GM12878 (cell line): ENCODE measurements at regions not wholly inside any gene's neighbourhood (a gene's known extent, or its start where the extent isn't known, plus 50 kb on each side); places are given as distances from the start of the nearest gene placed in this dataset.

Source experiments
- ATAC-seq: fragments of 200-7000 bp; cut with Tn5 transposase; 3 replicates; pipeline ENCODE4 v1.9.1; 2020; ENCODE audit warnings: mild to moderate bottlenecking, moderate library complexity
- BruUV-seq: library from RNA; stranded (reverse); fragments of 400-500 nt; replicated peaks from 2 replicates; lab custom pipeline; 2021; lab: Mats Ljungman, UMichigan
- CTCF ChIA-PET: fragments of 300-600 bp; sonication (Branson Sonifier 250); formaldehyde crosslinking; extraction: SDS; loops from one replicate; lab custom pipeline; 2021; ENCODE audit warnings: inconsistent platforms; lab: Yijun Ruan, JAX
- POLR2A ChIA-PET: fragments of 350-600 bp; formaldehyde crosslinking; extraction: SDS; loops from one replicate; lab custom pipeline; 2021; ENCODE audit warnings: inconsistent platforms; lab: Charles Lee
- RAD21 ChIA-PET: fragments of 300-600 bp; sonication (Branson Sonifier 250); formaldehyde crosslinking; loops from one replicate; lab custom pipeline; 2023; ENCODE audit warnings: antibody characterized with exemption; ENCODE audit not compliant: unreplicated experiment; lab: Charles Lee
- SMC1A ChIA-PET: fragments of 300-600 bp; sonication (Branson Sonifier 250); formaldehyde crosslinking; loops from one replicate; lab custom pipeline; 2023; ENCODE audit not compliant: unreplicated experiment, uncharacterized antibody; lab: Charles Lee
- DNase-seq: peaks from one replicate; pipeline ENCODE4 v3.0.0-alpha.2; 2011; ENCODE audit warnings: low read depth, low spot score
- FAIRE-seq: peaks from 3 replicates; lab custom pipeline; 2011; peaks lifted over from hg19 to GRCh38; lab: Jason Lieb, UNC
- H2AFZ ChIP-seq: 2 replicates; pipeline ENCODE4 v1.6.0; 2011; ENCODE audit warnings: low read depth, low read length, control low read depth; ENCODE audit not compliant: control insufficient read depth
- H3K27ac ChIP-seq: 2 replicates; pipeline ENCODE4 v1.5.1; 2011; ENCODE audit warnings: control low read depth; ENCODE audit not compliant: control insufficient read depth, insufficient read depth
- H3K27me3 ChIP-seq, 2 experiments: replicated peaks in 1 of 2; 2 replicates each; pipeline versions ENCODE4 v1.6.0 to v1.6.1; 2011; ENCODE audit warnings: low read length in 1 of 2; ENCODE audit not compliant: control insufficient read depth in 2 of 2, insufficient read depth in 2 of 2
- H3K36me3 ChIP-seq, 2 experiments: 2 replicates each; pipeline ENCODE4 v1.5.1; 2011; ENCODE audit warnings: low read length in 1 of 2; ENCODE audit not compliant: control insufficient read depth in 2 of 2, insufficient read depth in 2 of 2
- H3K4me1 ChIP-seq: 2 replicates; pipeline ENCODE4 v1.6.1; 2011; ENCODE audit warnings: mild to moderate bottlenecking, low read length, moderate library complexity, mixed read lengths; ENCODE audit not compliant: control insufficient read depth, insufficient read depth
- H3K4me2 ChIP-seq: 2 replicates; pipeline ENCODE4 v1.6.0; 2011; ENCODE audit warnings: control low read depth; ENCODE audit not compliant: control insufficient read depth, insufficient read depth
- H3K4me3 ChIP-seq: fragments of 200-600 bp; sonication (generic); 2 replicates; pipeline ENCODE4 v1.5.1; 2016
- H3K79me2 ChIP-seq: 2 replicates; pipeline ENCODE4 v1.6.0; 2011; ENCODE audit warnings: low read length; ENCODE audit not compliant: control insufficient read depth, insufficient read depth
- H3K9ac ChIP-seq: 2 replicates; pipeline ENCODE4 v1.8.0; 2011; ENCODE audit warnings: low read length, control low read depth, mixed read lengths; ENCODE audit not compliant: control insufficient read depth, insufficient read depth
- H3K9me3 ChIP-seq: replicated peaks from 3 replicates; pipeline ENCODE4 v1.5.1; 2011; ENCODE audit warnings: mild to moderate bottlenecking, low read length; ENCODE audit not compliant: control insufficient read depth, insufficient read depth
- H4K20me1 ChIP-seq: 2 replicates; pipeline ENCODE4 v1.6.0; 2011; ENCODE audit not compliant: control insufficient read depth, insufficient read depth
- ATF7 ChIP-seq: fragments of 450-650 bp; IDR thresholded peaks from 2 replicates; pipeline ENCODE4 v1.6.1; 2016; ENCODE audit warnings: low read depth, mild to moderate bottlenecking
- BACH1 ChIP-seq: fragments of 450-650 bp; IDR thresholded peaks from 2 replicates; pipeline ENCODE4 v1.6.1; 2017; ENCODE audit warnings: mild to moderate bottlenecking, borderline replicate concordance
- BMI1 ChIP-seq: fragments of 450-650 bp; IDR thresholded peaks from 2 replicates; pipeline ENCODE4 v1.6.1; 2016; ENCODE audit warnings: mild to moderate bottlenecking, moderate library complexity, borderline replicate concordance
- ESRRA ChIP-seq: IDR thresholded peaks from 2 replicates; pipeline ENCODE4 v1.6.1; 2012; ENCODE audit warnings: mild to moderate bottlenecking, low read length, improper control_type of control experiment
- GATAD2B ChIP-seq: fragments of 450-650 bp; conservative IDR thresholded peaks from 2 replicates; pipeline ENCODE4 v1.6.1; 2017; ENCODE audit warnings: low read depth, mild to moderate bottlenecking, moderate library complexity
- JUND ChIP-seq: IDR thresholded peaks from 2 replicates; pipeline ENCODE4 v1.6.1; 2012; ENCODE audit warnings: low read depth, mild to moderate bottlenecking, low read length, improper control_type of control experiment, moderate library complexity
- MEF2A ChIP-seq: IDR thresholded peaks from 2 replicates; pipeline ENCODE4 v1.6.1; 2011; ENCODE audit warnings: low read depth, mild to moderate bottlenecking, low read length, moderate library complexity; ENCODE audit not compliant: insufficient read depth
- MYC ChIP-seq: IDR thresholded peaks from 2 replicates; pipeline ENCODE4 v1.6.1; 2011; ENCODE audit warnings: mild to moderate bottlenecking, low read length, moderate library complexity, inconsistent platforms; ENCODE audit not compliant: insufficient read depth, insufficient replicate concordance, insufficient read length, severe bottlenecking
- NFYA ChIP-seq: IDR thresholded peaks from 2 replicates; pipeline ENCODE4 v1.6.1; 2011; ENCODE audit warnings: low read depth, mild to moderate bottlenecking, low read length, improper control_type of control experiment, borderline replicate concordance
- NR2F1 ChIP-seq: fragments of 450-650 bp; conservative IDR thresholded peaks from 2 replicates; pipeline ENCODE4 v1.6.1; 2017; ENCODE audit warnings: mild to moderate bottlenecking
- SMAD1 ChIP-seq: fragments of 450-650 bp; IDR thresholded peaks from 2 replicates; pipeline ENCODE4 v1.6.1; 2018; ENCODE audit warnings: mild to moderate bottlenecking, low read depth; ENCODE audit not compliant: partially characterized antibody
- WRNIP1 ChIP-seq: IDR thresholded peaks from 2 replicates; pipeline ENCODE4 v1.6.1; 2011; ENCODE audit warnings: low read depth, low read length, improper control_type of control experiment, borderline replicate concordance
- ZNF217 ChIP-seq: fragments of 450-650 bp; IDR thresholded peaks from 2 replicates; pipeline ENCODE4 v1.6.1; 2017; ENCODE audit warnings: antibody characterized with exemption, mild to moderate bottlenecking
- ZNF274 ChIP-seq: IDR thresholded peaks from one replicate; pipeline ENCODE4 v1.8.0; 2011; ENCODE audit not compliant: insufficient read length, insufficient read depth
- WGBS: methylation state at CpG from one replicate; pipeline ENCODE4 v1.1.6; 2016; ENCODE audit warnings: low lambda C conversion rate; ENCODE audit not compliant: insufficient replicate concordance, insufficient coverage; ENCODE audit errors: missing lambda C conversion rate; 5-methylcytosine and 5-hydroxymethylcytosine counted together
- in situ Hi-C: fragments of 300-500 bp; cut with MboI; formaldehyde crosslinking; loops from 9 replicates; pipeline ENCODE4 v1.14.3; 2018; ENCODE audit warnings: mixed read lengths
- intact Hi-C: fragments of 100-400 bp; cut with micrococcal nuclease; formaldehyde crosslinking; loops from one replicate; pipeline ENCODE4 v1.14.2; 2022; ENCODE audit not compliant: unreplicated experiment
- TF ChIP-seq, protein P1 (sequence below): IDR thresholded peaks from 2 replicates; pipeline ENCODE4 v1.6.1; 2012; ENCODE audit warnings: low read depth, low read length, improper control_type of control experiment
- TF ChIP-seq, protein P2 (sequence below): fragments of 150-350 bp; IDR thresholded peaks from 2 replicates; pipeline ENCODE4 v1.6.1; 2014; ENCODE audit warnings: mild to moderate bottlenecking, low read depth, low read length
- TF ChIP-seq, protein P3 (sequence below): fragments of 450-650 bp; IDR thresholded peaks from 2 replicates; pipeline ENCODE4 v1.6.1; 2014; ENCODE audit warnings: mild to moderate bottlenecking

DNA sequence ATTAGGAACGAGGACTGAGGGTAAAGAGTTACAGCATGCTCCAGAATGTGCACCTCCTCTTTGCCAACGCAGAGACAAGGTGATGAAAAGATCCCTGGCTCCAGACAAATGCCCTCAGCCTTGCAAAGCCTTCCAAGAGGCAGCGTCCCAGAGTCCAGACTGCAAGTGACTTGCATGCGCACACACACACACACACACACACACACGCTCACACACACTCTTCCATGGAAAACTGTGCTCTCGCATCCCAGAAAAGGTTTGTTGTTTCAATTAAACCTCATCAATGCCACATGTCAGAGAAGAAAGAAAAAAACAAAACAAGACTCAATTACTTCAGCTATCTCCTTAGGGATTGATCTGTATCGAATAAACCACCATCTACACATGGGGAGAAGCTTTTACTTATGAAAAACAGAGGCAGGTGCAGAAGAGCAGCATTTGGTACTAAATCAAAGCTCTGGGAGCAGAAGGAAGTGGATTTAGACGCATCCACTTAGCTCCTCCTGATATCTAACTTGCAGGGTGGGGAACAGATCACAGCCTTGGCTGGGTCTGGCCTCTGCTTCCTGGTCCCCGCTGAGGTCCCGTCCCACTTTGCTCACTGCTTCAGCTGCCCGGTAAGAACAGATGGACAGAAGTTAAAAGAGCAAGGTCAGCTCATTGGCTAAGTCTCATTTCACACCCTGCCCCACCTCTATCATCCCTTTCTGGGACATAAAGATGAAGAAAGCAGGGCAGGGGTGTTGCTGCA is 249.8 kb upstream of the BLID start:
- intact Hi-C loops (no loop called here), in situ Hi-C loops (no loop called here)
- CTCF ChIA-PET, result interaction anchor here (0.6 kb wide), 1 partner anchor 133 kb away, joined by 3 read pairs; no protein-coding TSS in a partner anchor
- Histone ChIP-seq H3K27me3 (no peaks in the 10 kb centered on the region; a peak in 1 of 4 replicates), H3K4me1 (no peaks in the 10 kb centered on the region), H3K9me3 (no peaks in the 10 kb centered on the region), H4K20me1 (no peaks in the 10 kb centered on the region), H3K9ac (no peak overlapping the region), H3K27ac (no peak overlapping the region), H3K4me2 (no peak overlapping the region), H3K4me3 (no peak overlapping the region), H2AFZ (no peak overlapping the region), H3K36me3 (no peaks in the 10 kb centered on the region), H3K79me2 (no peaks in the 10 kb centered on the region)
- FAIRE-seq (no peak), DNase-seq (no peak), ATAC-seq (no peak)
- SMC1A ChIA-PET, result no interaction called here
- RAD21 ChIA-PET, result no interaction called here
- 26% methylated on average over 11 of the region's 11 CpGs for WGBS
- TF ChIP-seq, protein P1, sequence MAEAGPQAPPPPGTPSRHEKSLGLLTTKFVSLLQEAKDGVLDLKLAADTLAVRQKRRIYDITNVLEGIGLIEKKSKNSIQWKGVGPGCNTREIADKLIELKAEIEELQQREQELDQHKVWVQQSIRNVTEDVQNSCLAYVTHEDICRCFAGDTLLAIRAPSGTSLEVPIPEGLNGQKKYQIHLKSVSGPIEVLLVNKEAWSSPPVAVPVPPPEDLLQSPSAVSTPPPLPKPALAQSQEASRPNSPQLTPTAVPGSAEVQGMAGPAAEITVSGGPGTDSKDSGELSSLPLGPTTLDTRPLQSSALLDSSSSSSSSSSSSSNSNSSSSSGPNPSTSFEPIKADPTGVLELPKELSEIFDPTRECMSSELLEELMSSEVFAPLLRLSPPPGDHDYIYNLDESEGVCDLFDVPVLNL, result no peak
- TF ChIP-seq MYC (no peak), MEF2A (no peak), ATF7 (no peak), WRNIP1 (no peak), JUND (no peak), SMAD1 (no peak), ZNF274 (no peak), ZNF217 (no peak), GATAD2B (no peak), BACH1 (no peak), NFYA (no peak), BMI1 (no peak), NR2F1 (no peak), ESRRA (no peak)
- TF ChIP-seq, protein P2, sequence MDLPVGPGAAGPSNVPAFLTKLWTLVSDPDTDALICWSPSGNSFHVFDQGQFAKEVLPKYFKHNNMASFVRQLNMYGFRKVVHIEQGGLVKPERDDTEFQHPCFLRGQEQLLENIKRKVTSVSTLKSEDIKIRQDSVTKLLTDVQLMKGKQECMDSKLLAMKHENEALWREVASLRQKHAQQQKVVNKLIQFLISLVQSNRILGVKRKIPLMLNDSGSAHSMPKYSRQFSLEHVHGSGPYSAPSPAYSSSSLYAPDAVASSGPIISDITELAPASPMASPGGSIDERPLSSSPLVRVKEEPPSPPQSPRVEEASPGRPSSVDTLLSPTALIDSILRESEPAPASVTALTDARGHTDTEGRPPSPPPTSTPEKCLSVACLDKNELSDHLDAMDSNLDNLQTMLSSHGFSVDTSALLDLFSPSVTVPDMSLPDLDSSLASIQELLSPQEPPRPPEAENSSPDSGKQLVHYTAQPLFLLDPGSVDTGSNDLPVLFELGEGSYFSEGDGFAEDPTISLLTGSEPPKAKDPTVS, result no peak
- TF ChIP-seq, protein P3, sequence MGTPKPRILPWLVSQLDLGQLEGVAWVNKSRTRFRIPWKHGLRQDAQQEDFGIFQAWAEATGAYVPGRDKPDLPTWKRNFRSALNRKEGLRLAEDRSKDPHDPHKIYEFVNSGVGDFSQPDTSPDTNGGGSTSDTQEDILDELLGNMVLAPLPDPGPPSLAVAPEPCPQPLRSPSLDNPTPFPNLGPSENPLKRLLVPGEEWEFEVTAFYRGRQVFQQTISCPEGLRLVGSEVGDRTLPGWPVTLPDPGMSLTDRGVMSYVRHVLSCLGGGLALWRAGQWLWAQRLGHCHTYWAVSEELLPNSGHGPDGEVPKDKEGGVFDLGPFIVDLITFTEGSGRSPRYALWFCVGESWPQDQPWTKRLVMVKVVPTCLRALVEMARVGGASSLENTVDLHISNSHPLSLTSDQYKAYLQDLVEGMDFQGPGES, result no peak
- no TSS peak for BruUV-seq
- POLR2A ChIA-PET, result interaction anchor here (0.5 kb wide), 1 partner anchor 25 kb away, joined by 3 read pairs; no protein-coding TSS in a partner anchor
